ENCODE measurements at regions not wholly inside any gene's neighbourhood (a gene's known extent, or its start where the extent isn't known, plus 50 kb on each side); places are given as distances from the start of the nearest gene placed in this dataset.

DNA sequence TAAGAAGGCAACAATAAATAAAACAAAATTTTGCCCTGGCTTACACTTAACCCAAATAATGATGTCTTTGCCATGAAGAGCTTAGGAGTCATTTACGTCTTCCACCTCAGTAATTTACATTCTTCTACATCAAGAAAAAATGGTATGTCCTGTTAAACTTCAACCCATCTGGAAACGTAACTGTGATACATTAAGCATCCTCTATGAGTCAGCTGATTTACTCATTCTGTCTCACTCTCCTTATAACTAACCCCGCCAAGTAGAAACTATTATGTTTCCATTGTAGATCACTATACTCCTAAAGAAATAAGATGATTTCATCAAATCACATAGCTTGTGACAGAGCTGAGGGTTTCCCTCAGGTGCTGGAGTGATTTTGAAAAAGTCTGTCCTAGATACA, 330.7 kb downstream of the CDC14C start:
- no peak for DNase-seq (ENCODE audit: low spot score)

DNA sequence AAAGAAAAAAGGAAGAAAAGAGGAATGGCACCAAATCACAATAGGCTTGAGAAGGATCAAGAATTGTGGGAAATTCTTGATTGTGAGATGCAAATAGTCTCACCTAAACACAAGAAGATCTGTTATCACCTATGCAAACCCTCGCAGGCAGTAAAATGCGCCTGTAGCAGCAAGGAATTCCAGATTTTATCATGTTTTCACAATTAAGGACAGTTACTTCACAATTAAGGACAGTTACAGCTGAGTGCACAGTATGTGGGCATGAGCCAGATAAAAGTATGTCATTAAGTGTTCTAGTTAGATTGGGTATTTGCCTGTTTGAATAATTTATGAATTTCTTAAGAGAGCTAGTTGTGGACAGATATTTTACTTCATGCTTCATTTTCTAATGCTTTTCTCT, 336.2 kb downstream of the CDC14C start:
- no peak for DNase-seq (ENCODE audit: low spot score)

DNA sequence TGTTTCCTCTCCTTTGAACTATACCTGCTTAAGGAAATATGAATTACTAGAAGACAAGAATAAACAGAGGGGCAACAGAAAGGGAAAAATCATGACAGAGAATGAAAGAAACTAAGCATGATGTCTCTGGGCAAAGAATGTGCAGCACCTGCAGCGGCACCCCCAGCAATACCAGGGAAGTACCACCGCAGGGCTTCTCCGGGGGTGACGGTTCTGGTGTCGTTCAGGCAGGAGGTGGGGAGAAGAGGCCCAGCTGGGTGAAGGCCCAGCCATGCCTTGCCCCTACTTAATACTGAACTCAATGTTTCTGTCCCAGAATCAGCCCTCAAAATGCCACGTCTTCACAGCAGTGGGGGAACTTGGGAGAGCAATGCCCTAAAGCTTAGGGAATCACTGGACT, 337.6 kb downstream of the CDC14C start:
- DNase-seq (ENCODE audit: low spot score), result no peak

DNA sequence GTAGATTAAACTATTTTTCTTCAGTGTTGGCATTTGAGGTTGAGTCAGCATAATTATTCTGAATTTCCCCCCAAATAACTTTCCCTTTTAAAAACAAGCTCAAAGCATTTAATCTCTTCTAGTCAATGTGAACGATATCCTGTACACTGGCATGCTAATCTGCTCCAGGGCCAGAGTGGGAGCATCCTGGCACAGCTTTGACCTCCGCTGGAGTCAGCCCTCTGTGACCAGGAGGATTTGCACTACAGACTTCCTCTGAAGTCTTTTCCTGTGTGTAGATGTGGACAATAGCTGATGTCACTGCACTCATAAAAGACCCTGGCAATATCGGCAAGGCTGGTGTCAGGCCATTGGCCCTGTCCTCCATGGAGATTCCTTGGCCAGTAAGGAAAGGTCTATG, 340.2 kb downstream of the CDC14C start:
- DNase-seq (ENCODE audit: low spot score), result no peak

DNA sequence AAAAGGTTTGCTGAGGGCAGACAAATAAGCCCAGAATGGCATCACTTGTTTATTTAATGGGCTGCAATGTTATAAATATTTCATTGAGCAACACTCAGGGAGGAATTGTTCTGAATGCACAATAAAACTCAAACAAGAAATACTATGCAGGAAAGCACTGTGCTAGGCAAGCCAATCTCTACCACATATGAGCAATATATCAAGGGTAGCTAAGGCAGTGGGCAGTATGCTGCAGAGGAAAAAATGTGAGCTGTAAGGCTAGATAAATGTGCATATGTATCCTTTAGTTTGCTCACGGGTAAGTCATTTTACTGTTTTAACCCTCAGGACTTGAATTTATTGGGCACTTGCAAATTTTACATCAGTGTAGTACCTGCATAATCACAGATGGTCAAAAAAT, 349.6 kb downstream of the CDC14C start:
- no peak for DNase-seq (ENCODE audit: low spot score)

DNA sequence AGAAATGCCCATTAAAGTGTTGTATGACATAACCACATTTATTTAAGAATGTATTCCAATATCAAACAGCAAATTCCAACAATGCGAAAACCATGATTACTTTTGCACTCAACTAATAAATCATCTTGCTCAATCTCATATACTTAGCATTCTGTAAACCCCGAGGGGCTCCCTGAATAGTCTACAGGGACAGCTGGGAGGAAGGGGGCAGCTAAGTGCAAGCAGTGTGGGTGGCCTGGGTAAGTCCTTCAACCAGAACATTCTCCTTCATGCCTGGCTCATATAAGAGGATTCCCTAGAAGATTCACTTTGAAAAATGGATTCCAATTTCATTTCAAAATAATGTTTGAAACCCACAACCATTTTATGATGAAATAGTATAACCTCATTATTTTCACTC, 355.5 kb downstream of the CDC14C start:
- DNase-seq (ENCODE audit: low spot score), result no peak

DNA sequence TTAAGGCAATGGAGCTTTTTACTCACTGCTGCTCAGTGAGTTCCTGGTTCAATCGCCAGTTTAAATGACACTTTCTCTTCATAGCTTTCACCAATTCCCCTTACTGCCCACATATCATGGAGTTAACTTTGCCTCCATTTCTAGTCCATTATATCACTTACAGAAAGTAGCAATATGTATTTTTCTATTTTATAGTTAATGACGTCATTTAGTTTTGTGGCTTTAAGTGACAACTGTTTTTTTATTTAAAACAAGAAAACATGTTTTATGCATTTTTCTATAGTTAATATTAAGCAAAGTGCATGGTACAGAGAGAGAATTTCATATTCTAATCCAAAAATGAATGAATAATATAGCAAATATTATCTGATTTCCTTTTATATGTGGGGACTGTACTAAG, 363.3 kb downstream of the CDC14C start:
- no peak for DNase-seq (ENCODE audit: low spot score)

DNA sequence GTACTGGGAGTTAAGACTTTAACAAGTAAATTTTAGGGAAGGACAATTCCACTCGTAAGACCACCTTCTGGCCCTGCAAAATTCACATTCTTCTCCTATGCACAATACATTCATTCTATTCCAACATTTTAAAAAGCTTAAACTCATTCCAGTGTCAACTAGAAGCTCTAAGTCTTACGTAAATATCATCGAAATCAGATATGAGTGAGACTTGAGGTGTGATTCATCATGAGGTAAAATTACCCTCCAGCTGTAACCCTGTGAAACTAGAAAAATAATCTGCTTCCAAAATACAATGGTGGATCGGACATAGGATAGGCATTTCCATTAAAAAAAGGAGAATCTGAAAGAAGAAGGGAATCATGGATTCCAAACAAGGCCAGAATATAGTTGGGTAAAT, 370.3 kb downstream of the CDC14C start:
- DNase-seq (ENCODE audit: low spot score), result no peak

DNA sequence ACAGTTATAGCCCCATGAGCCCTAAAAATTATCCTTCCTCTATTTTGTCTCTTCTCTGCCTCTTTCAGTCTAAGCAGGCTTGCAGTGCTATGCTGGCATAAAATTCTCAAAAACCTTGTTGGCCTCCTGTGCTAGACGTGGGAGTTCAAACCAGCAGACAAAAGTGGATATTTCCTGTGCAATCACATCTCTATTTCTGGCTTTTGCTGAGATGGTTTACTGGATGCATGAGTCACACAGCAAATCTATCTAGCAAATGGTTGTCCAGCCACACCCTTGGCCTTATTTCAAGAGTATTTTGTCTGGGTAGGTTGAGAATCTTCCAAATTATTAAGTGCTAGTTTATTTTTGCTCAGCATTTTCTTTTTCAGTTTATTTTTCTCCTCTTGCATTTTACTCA, 370.8 kb downstream of the CDC14C start:
- DNase-seq (ENCODE audit: low spot score), result no peak

DNA sequence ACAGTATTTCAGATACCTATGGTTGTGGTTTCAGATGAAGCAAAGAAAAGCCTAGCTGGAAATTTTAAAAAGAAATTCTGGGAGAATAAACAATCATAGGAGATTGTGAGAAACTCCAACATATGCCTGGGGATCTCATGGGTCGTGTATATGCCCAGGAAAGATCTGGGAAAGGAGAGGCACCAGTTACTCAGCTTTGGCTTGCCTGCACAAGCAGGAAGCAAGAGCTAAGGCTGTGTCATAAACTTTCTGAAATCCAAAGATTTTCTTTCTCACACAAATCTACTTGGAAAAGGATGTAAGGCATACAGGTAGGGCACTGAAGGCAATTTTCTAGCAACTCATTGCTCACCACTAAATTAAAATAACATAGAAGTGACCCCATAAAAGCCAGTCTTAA, 373.6 kb downstream of the CDC14C start:
- DNase-seq (ENCODE audit: low spot score), result no peak

DNA sequence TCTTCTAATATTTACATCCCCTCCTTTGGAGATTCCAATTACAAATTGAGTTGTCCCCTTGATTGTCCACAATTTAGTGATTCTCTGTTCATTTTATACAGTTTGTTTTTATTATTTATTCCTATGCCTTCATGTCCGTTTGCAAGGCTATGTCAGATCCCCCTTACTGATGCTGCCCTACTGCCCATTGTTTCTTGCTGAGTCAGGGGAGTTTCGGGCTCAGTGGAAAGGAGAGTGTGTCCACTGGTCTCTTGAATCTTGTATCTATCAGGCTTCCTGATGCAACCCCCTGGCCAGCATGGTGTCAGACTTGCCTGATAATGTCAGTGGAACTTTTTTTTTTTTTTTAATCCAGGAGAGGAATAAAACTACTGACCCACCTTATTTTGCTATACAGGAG, 384.4 kb downstream of the CDC14C start:
- DNase-seq (ENCODE audit: low spot score), result no peak

DNA sequence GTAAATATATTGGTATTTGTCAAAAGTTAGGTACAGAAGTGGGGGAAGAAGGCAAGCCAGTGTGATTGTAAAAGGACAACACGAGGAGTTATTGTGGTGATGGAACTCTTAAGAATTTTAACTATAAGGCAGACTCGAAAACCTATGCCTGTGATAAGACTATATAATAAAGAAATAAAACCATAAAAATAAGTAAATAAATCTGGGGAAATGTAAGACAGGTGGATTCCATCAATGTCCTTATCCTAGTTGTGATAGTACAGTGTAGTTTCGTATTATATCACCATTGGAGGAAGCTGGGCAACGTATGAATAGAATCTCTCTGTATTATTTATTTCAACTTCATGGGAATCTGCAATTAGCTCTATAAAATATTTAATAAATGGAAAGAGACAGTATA, 395.7 kb downstream of the CDC14C start:
- DNase-seq (ENCODE audit: low spot score), result no peak

DNA sequence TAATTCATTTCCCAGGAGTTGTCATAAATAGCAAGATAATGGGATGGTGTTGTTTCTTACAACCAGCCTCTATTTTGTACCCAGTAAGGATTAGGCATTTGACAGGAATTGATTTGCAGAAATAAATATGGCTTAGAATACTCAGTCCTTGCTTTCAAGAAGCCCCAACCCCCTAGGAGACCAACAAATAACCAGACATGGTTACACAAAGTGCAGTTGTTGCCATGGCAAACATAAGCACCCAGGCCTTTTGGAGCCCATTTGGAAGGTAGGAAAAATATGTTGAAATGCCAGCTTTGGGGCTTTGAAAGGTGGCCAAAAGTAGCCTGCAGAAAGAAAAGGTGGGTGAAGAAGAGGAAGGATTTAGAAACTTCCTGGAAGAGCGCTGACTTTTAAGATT, 397.5 kb downstream of the CDC14C start:
- no peak for DNase-seq (ENCODE audit: low spot score)

DNA sequence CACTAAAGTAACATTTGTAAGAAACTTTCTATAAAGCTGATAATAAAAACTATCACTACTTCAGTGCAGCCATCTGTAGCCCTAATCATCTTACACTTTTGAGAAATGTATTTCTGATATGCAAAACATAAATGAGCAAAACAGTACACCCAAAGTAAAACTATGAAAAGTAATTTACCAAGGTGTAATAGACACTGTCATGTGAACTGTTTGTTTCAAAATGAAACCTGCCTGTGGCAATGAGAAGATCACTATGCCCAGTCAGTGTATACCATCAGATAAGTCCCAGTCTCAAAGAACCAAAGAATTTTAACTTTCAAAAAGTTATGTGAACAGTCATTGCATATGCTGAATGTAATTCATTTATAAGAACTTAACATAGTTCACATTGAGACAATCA, 398.1 kb downstream of the CDC14C start:
- no peak for DNase-seq (ENCODE audit: low spot score)

DNA sequence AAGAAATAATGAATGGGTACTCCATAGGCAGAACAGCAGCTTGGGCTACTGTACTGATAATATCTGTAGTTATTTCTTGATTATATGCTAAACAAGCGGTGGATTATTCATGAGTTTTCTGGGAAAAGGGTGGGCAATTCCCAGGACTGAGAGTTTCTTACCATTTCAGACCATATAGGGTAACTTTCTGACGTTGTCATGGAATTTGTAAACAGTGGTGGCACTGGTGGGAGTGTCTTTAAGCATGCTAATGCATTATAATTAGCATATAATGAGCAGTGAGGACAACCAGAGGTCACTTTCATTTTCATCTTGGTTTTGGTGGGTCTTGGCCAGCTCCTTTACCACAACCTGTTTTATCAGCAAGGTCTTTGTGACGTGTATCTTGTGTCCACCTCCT, 399.7 kb downstream of the CDC14C start:
- DNase-seq (ENCODE audit: low spot score), result no peak

DNA sequence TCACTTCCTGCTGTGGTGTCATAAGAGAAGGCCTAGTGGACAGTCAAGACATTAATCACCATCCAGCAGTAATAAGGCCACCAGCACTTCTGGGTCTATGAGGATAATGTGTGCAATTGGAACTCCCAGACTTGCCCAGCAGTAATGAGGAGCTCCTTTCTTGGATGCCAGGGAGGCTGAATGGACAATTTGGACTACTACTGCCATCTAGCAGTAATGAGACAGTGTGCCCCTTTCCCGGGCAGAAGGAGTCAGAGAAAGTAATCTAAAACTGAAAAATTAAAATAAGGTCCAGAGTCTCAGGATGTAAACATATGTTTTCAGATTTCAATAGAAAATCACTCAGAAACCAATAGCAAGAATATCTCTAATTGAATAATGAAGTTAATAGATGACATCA, 400.4 kb downstream of the CDC14C start:
- no peak for DNase-seq (ENCODE audit: low spot score)

DNA sequence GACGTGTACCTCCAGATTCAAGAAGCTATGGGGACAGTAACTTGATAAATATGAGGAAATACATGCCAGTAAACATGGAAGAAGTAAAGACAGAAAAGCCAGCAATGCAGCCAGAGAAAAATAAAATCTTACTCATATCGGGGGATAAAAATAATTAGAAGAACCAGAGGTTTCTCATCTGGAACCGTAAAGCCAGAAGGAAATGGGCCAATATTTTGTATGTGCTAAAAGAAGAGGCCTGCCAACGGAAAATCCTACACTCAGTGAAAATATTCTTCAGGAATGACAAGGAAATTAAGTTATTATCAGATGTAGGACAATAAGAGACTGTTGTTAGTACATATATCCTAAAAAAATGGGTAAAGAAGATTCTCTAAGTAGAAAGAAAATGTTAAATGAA, 401.2 kb downstream of the CDC14C start:
- no peak for DNase-seq (ENCODE audit: low spot score)

DNA sequence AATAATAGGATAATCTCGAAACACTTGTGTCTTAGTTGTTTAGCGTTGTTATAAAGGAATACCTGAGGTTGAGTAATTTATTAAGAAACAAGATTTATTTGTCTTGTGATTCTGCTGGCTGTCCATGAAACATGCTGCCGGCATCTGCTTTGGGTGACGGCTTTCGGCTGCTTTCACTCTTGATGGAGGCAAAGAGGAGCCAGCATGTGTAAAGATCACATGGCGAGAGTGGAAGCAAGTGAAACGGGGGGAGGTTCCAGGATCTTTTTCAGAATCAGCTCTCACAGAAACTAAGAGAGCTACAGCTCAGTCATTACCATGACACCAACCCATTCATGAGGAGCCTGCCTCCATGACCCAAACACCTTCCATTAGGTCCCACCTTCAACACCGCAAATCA, 402.8 kb downstream of the CDC14C start:
- DNase-seq (ENCODE audit: low spot score), result no peak

DNA sequence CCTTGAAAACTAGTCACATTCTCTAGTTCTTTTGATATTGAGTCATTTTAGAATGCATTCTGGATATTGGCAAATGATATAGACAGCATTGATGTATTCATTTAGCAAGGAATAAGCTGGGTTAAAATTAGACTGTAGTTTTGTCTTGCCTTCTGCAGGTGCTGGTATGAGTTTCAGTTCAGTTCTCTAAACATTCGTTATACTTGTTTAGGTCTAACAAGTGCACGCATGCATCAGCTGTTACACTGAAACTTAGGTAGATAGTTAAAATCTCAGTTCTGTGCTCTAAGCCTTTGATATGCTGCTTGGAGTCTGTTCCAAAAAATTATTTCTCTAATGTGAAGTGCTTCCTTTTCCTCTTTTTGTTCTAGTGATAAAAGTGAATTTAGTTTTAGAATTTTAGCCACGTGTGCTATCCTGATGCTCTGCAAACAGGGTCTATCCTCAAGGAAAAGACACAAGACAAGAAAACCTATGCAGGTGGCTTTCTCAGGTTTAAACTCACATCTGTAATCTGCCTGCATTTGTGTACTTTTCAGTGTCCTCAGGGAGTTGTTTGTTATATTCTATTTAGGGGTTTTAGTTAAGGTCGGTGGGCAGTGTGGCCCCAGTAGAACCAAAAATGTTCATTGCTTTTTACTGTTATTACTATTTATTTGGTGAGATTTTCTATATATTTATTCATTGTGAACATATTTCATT, 409.0 kb downstream of the CDC14C start:
- DNase-seq (ENCODE audit: low spot score), result no peak

DNA sequence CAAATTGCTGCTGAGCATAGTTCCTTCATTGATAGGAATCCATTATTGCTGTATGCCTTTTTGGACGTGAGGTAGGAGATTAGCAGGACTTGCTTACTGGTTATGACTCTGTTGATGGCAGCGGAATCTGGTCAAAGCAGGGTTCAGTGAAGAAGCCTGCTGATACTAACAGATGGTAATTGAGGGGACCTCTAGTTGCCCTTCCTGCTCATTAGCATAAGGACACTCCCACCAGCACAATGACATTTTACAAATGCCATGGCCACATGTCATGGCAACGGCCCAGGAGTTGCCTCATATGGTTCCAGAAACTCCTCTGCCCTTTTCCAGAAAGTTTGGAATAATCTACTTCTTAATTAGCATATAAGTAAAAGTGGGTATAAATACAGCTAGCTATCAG, 417.5 kb downstream of the CDC14C start:
- DNase-seq (ENCODE audit: low spot score), result no peak

DNA sequence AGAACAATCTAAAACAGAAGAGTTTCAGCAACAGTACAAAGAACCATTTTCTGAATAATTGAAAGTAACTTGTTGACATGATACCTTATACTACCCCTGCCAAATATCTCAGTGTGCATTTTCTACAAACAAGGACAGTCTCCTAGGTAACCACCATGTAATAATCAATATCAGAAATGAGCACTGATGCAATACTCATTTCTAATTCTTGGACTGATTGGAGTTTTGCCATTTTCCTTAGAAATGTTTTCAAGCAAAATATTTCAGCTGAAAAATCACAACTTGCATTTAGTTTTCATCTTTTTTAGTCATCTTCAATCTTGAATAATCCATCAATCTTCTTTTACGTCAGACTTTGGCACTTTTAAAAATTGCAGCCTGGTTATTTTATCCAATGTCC, 420.2 kb downstream of the CDC14C start:
- no peak for DNase-seq (ENCODE audit: low spot score)

DNA sequence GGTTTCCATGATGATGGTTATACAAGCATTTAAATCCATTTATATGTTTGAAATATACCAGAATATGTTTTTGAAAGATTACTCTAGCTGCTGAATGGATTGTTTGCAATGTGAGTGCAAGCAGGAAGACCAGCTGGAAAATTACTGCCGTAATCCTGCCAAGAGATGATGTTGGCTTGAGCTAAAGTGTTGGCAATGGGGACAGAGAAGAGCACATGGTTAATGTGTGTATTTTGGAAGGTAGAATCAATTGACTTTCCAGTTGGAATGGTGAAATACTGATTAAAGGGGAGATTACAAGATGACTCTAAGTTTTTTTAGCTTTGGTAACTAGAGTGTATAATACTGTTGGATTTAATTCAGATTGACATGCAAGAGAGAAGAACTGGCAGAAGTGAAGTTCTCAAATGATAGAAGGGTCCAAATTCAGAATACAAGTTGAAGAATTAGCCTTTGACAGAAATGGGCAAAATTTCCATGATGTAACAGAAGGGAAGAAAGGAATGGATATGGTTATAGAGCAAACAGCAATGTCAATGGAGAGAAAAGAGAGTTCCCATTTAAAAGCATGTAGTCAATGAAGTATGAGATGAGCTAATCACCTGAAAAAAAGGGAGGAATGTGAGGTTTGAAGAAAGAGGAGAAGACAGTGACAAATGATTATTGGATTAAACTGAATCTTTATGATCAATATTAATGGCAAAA, 422.0 kb downstream of the CDC14C start:
- no peak for DNase-seq (ENCODE audit: low spot score)

DNA sequence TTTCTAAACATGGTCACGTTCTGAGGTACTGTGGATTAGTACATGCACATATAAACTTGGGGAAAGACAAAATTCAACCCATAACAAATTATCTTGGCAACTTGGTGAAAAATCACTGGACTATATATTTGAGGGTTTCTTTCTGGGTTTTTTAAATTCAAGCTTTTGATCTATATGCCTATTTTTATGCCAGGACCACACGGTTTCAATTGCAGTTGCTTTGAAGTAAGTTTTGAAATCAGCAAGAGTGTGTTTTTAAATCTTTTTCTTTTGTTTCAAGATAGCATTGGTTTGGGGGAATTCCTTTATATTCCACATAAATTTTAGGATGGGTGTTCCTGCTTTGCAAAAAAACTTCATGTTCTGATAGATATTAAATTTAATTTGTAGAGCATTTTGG, 406.4 kb upstream of the VWC2 start:
- DNase-seq (ENCODE audit: low spot score), result no peak

DNA sequence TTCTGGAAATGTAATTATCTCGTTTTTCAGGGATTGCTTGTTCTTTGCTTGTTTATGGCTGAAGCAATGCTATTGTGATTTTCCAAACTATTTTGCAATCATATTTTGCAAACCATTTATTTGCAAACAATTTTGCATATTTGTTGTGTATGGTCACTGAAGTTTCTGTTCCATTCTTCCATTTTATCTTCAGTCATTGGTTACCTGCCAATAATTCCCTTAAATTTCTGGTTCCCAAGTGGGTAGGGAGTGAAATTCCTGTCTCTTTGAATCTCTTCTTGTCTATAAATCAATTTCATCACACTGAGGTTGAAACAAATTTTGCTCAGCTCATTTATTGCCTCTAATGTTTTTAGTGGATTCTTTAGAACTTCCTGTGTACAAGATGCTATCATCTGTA, 401.7 kb upstream of the VWC2 start:
- DNase-seq (ENCODE audit: low spot score), result no peak

Data from activated CD4-positive, alpha-beta T cell treated with anti-CD3 and anti-CD28 coated beads, Interleukin-2, Interleukin-4, amounts not matched to agents 100 ng/mL and 50 ng/mL, durations not matched to agents 16 hours and 8 hours (primary cell).